ENCODE measurements at regions not wholly inside any gene's neighbourhood (a gene's known extent, or its start where the extent isn't known, plus 50 kb on each side); places are given as distances from the start of the nearest gene placed in this dataset.

DNA sequence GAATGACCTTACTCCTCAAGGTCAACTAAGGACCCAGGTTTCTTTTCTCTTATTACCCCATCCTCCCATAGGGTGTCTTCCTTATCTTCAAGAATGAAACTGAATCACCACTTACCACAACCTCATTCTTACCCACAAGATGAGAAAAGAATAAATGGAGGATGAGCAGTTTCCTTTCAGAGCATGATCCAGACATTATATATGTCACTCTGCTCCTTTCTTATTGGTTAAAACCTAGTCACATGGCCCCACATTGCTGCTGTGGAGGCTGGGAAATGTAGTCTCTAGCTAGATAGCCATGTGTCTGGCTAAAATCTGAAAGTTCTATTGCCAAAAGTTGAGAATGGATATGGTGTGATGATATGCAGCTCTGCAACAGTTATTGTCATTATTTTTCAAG, 62.4 kb upstream of the RAI2 start:
- TF ChIP-seq CTCF (conservative IDR thresholded peaks at IDR 0.05 in 1 of 2, IDR thresholded peaks at IDR 0.05 in 1 of 2; ENCODE audit: low read depth in 1 of 2, low read length in 2 of 2): no peak
- no peak for TF ChIP-seq EZH2 (IDR thresholded peaks at IDR 0.05; ENCODE audit: low read length, missing control alignments)

All from fibroblast of lung (primary cell).